ENCODE measurements at regions not wholly inside any gene's neighbourhood (a gene's known extent, or its start where the extent isn't known, plus 50 kb on each side); places are given as distances from the start of the nearest gene placed in this dataset.

GRCh38 chr4:188492886-188493285 is 353.6 kb downstream of the TRIML1 start:
- TF ChIP-seq CTCF (IDR thresholded peaks at IDR 0.05) (no peak), POLR2AphosphoS5 (IDR thresholded peaks at IDR 0.05; ENCODE audit: insufficient read depth in 1 of 2, low read depth in 1 of 2) (no peak)
